Astrocyte of the cerebellum (primary cell): ENCODE measurements at regions not wholly inside any gene's neighbourhood (a gene's known extent, or its start where the extent isn't known, plus 50 kb on each side); places are given as distances from the start of the nearest gene placed in this dataset.
"Not testable (repeated sequence)": the region's sequence is repeated elsewhere in the genome, so short reads cannot be mapped to it uniquely, and the experiment has no call there.

Source experiments
- DNase-seq: peaks from one replicate; pipeline ENCODE4 v3.0.0-alpha.2; 2011; ENCODE audit warnings: low read depth
- H3K4me3 ChIP-seq: 2 replicates; pipeline ENCODE4 v1.5.1; 2011; ENCODE audit warnings: mild to moderate bottlenecking, low read depth, low read length, moderate library complexity
- CTCF ChIP-seq: IDR thresholded peaks from 2 replicates; pipeline ENCODE4 v1.5.1; 2012; ENCODE audit warnings: low read length, low read depth, moderate library complexity, mild to moderate bottlenecking; ENCODE audit errors: missing control alignments
- in situ Hi-C: cut with HindIII; loops from 2 replicates; pipeline ENCODE4 v1.10.0; 2017; ENCODE audit warnings: low sequenced_read_pairs

- in situ Hi-C loops = no loop called here
- H3K4me3 ChIP-seq = no peak overlapping the region
- peak; percentile 89 for DNase-seq
- TF ChIP-seq CTCF = no peak
Observed at GRCh38 chr7:104956753-104957450, 57.1 kb upstream of the KMT2E start.

GRCh38 chr7:104958371-104958865 lies 55.6 kb upstream of the KMT2E start:
- DNase-seq = no peak
- in situ Hi-C loops = no loop called here
- no peak overlapping the region for H3K4me3 ChIP-seq
- no peak for TF ChIP-seq CTCF

- in situ Hi-C loops, DNase-seq: not testable (repeated sequence)
Observed at GRCh38 chr7:104959483-104959882, 54.5 kb upstream of the KMT2E start.

GRCh38 chr7:104960741-104961448 lies 53.1 kb upstream of the KMT2E start:
- in situ Hi-C loops = no loop called here

More at GRCh38 chr7:104959483-104959882, 54.5 kb upstream of the KMT2E start:
- H3K4me3 ChIP-seq = not testable (repeated sequence)

GRCh38 chr7:104961821-104962220 lies 52.2 kb upstream of the KMT2E start:
- TF ChIP-seq CTCF = no peak
- DNase-seq = no peak
- no peak overlapping the region for H3K4me3 ChIP-seq
- in situ Hi-C loops = no loop called here

More at GRCh38 chr7:104960741-104961448, 53.1 kb upstream of the KMT2E start:
- DNase-seq = no peak
- H3K4me3 ChIP-seq = no peak overlapping the region
- no peak for TF ChIP-seq CTCF

GRCh38 chr7:104962781-104963180 lies 51.2 kb upstream of the KMT2E start:
- in situ Hi-C loops = no loop called here
- no peak overlapping the region for H3K4me3 ChIP-seq
- no peak for TF ChIP-seq CTCF
- DNase-seq = no peak
